H54 (cell line): ENCODE measurements at regions not wholly inside any gene's neighbourhood (a gene's known extent, or its start where the extent isn't known, plus 50 kb on each side); places are given as distances from the start of the nearest gene placed in this dataset.
A peak's percentile ranks its signal among the peaks of the same experiment; 100 is the strongest.

Source experiments
- DNase-seq: peaks from one replicate; pipeline ENCODE4 v3.0.0; 2011; ENCODE audit warnings: low spot score, mixed read lengths; ENCODE audit not compliant: insufficient read length
- FAIRE-seq: peaks from 3 replicates; lab custom pipeline; 2011; peaks lifted over from hg19 to GRCh38; lab: Jason Lieb, UNC
- POLR2A ChIP-seq: IDR thresholded peaks from 2 replicates; pipeline ENCODE4 v1.6.1; 2011; ENCODE audit warnings: low read depth, mild to moderate bottlenecking, low read length

- no peak for DNase-seq
- no peak for FAIRE-seq
- no peak for TF ChIP-seq POLR2A
Observed at GRCh38 chr21:24705201-24705600, 902.1 kb downstream of the MRPL39 start.

- no peak for FAIRE-seq
- no peak for TF ChIP-seq POLR2A
- DNase-seq, result peak; percentile 2
Observed at GRCh38 chr21:24693779-24694178, 913.5 kb downstream of the MRPL39 start.

- TF ChIP-seq POLR2A, result no peak
- FAIRE-seq (no peak), DNase-seq (no peak)
Observed at GRCh38 chr21:24681456-24681855, 925.8 kb downstream of the MRPL39 start.

- TF ChIP-seq POLR2A, result no peak
- FAIRE-seq, result no peak
- no peak for DNase-seq
Observed at GRCh38 chr21:24671901-24672300, 935.4 kb downstream of the MRPL39 start.

GRCh38 chr21:24658926-24659325, 948.4 kb downstream of the MRPL39 start:
- DNase-seq, result no peak
- FAIRE-seq, result no peak
- TF ChIP-seq POLR2A, result no peak

- DNase-seq (no peak), FAIRE-seq (no peak)
- no peak for TF ChIP-seq POLR2A
Observed at GRCh38 chr21:24658026-24658425, 949.3 kb downstream of the MRPL39 start.

- no peak for TF ChIP-seq POLR2A
- no peak for DNase-seq
- no peak for FAIRE-seq
Observed at GRCh38 chr21:24649691-24650090, 957.6 kb downstream of the MRPL39 start.

GRCh38 chr21:24636696-24637095, 970.6 kb downstream of the MRPL39 start:
- TF ChIP-seq POLR2A, result no peak
- DNase-seq (no peak), FAIRE-seq (no peak)

- FAIRE-seq, result no peak
- TF ChIP-seq POLR2A, result no peak
- no peak for DNase-seq
Observed at GRCh38 chr21:24634749-24635148, 972.5 kb downstream of the MRPL39 start.

- DNase-seq (no peak), FAIRE-seq (no peak)
- no peak for TF ChIP-seq POLR2A
Observed at GRCh38 chr21:24628536-24628935, 978.7 kb downstream of the MRPL39 start.

- TF ChIP-seq POLR2A, result no peak
- DNase-seq (no peak), FAIRE-seq (no peak)
Observed at GRCh38 chr21:24628046-24628445, 979.2 kb downstream of the MRPL39 start.

GRCh38 chr21:24617819-24618218, 989.5 kb downstream of the MRPL39 start:
- TF ChIP-seq POLR2A, result no peak
- no peak for FAIRE-seq
- DNase-seq, result no peak

- FAIRE-seq (no peak), DNase-seq (no peak)
- TF ChIP-seq POLR2A, result no peak
Observed at GRCh38 chr21:24594082-24594481, 1013.2 kb downstream of the MRPL39 start.

GRCh38 chr21:24590261-24590660, 1017.0 kb downstream of the MRPL39 start:
- no peak for TF ChIP-seq POLR2A
- no peak for DNase-seq
- FAIRE-seq, result no peak

- DNase-seq (no peak), FAIRE-seq (no peak)
- TF ChIP-seq POLR2A, result no peak
Observed at GRCh38 chr21:24583473-24583872, 1023.8 kb downstream of the MRPL39 start.

GRCh38 chr21:24577301-24577700, 1030.0 kb downstream of the MRPL39 start:
- no peak for TF ChIP-seq POLR2A
- FAIRE-seq, result no peak
- DNase-seq, result no peak
